ENCODE measurements at regions not wholly inside any gene's neighbourhood (a gene's known extent, or its start where the extent isn't known, plus 50 kb on each side); places are given as distances from the start of the nearest gene placed in this dataset.

GRCh38 chrX:39336671-39337311 lies 535.5 kb downstream of the MID1IP1 start:
- peak overlapping the region; percentile 78 for H3K27ac ChIP-seq

GRCh38 chrX:39337451-39337850 lies 536.2 kb downstream of the MID1IP1 start:
- TF ChIP-seq CTCF (conservative IDR thresholded peaks at IDR 0.05) = no peak
- peak overlapping the region; percentile 78 for H3K27ac ChIP-seq

More at GRCh38 chrX:39336671-39337311, 535.5 kb downstream of the MID1IP1 start:
- no peak for TF ChIP-seq CTCF (conservative IDR thresholded peaks at IDR 0.05)

GRCh38 chrX:39338583-39338982 lies 537.3 kb downstream of the MID1IP1 start:
- TF ChIP-seq CTCF (conservative IDR thresholded peaks at IDR 0.05) = no peak
- no peak overlapping the region; the same call in 1 of the 2 replicates for H3K27ac ChIP-seq

- TF ChIP-seq CTCF (conservative IDR thresholded peaks at IDR 0.05) = no peak
- no peak overlapping the region for H3K27ac ChIP-seq
These were observed 555.0 kb downstream of the MID1IP1 start for GRCh38 chrX:39356119-39356807.

GRCh38 chrX:39360101-39360500 lies 558.8 kb downstream of the MID1IP1 start:
- no peak for TF ChIP-seq CTCF (conservative IDR thresholded peaks at IDR 0.05)
- H3K27ac ChIP-seq = no peak overlapping the region

- no peak for TF ChIP-seq CTCF (conservative IDR thresholded peaks at IDR 0.05)
- no peak overlapping the region for H3K27ac ChIP-seq
These were observed 560.5 kb downstream of the MID1IP1 start for GRCh38 chrX:39361736-39362135.

GRCh38 chrX:39367416-39367815 lies 566.2 kb downstream of the MID1IP1 start:
- TF ChIP-seq CTCF (conservative IDR thresholded peaks at IDR 0.05) = no peak
- H3K27ac ChIP-seq = no peak overlapping the region

Measured in VCaP (cell line).